ENCODE measurements at regions not wholly inside any gene's neighbourhood (a gene's known extent, or its start where the extent isn't known, plus 50 kb on each side); places are given as distances from the start of the nearest gene placed in this dataset.

DNA sequence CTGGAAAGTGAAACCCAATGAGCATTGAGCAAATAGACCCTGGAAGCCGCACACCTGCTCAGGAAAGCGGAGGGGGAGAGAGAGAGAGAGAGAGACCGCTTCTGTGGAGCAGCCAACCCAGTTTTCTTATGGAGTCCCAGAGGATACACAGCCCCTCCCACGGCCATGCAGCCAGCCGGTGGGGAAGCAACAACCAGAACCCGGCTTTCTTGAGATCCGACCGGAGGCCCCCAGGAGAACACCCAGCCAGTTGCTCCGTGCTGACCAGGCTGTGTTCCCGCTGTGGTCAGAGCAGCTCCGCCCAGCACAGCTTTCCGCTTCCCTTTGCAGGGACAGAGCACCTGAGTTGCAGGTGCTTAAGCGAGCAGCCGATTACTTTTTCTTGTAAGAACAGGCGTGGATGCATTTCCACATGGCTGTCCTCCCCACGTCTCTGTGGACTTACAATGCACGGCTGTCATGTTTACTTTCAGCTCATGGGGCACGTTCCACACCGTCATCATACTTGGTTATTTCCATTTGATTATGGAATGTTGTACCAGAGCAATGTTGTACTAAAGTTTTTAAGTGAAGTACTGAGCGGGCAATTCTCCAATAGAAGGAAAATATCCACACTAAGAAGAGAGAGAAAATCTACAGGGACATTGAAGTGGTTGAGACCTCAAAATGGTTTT, 381.9 kb downstream of the THBS2 start:
- H3K36me3 Mint-ChIP-seq = no peaks in the 10 kb centered on the region
- no peaks in the 10 kb centered on the region for H3K9me3 Mint-ChIP-seq
- no peaks in the 10 kb centered on the region for H3K4me1 Mint-ChIP-seq (ENCODE audit: low read depth)
- POLR2A ChIA-PET = no interaction called here
- DNase-seq = no peak
- CTCF ChIA-PET = no interaction called here
- no peak overlapping the region for H3K27ac Mint-ChIP-seq
- intact Hi-C loops (cut with micrococcal nuclease) = no loop called here
- peaks cover 5% of the 10 kb centered on the region for H3K27me3 Mint-ChIP-seq
- no peak overlapping the region for H3K4me3 Mint-ChIP-seq

DNA sequence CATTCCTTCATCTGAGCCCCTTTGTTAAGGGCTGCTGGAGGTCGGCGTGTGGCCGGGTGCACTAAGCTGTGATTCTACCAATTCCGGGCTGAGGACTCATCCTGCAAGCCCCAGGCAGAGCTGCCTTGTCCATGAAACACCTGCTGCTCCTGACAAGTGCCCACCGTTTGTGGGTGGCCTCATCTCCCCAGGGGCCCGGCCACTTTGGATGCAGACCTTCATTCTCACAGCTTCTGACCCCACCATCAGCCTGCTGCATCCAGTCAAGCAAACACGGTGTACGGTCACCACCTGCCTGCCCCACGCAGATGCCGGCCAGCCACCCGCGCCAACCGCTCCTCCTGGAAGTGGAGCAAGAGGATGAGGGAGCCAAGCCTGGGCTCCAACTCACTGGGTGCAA, 382.7 kb downstream of the THBS2 start:
- Mint-ChIP-seq H3K27ac (no peak overlapping the region), H3K4me1 (ENCODE audit: low read depth) (no peaks in the 10 kb centered on the region), H3K27me3 (peaks cover 2% of the 10 kb centered on the region), H3K9me3 (no peaks in the 10 kb centered on the region), H3K4me3 (no peak overlapping the region), H3K36me3 (no peaks in the 10 kb centered on the region)
- ChIA-PET CTCF (no interaction called here), POLR2A (no interaction called here)
- no peak for DNase-seq
- intact Hi-C loops (cut with micrococcal nuclease) = no loop called here

DNA sequence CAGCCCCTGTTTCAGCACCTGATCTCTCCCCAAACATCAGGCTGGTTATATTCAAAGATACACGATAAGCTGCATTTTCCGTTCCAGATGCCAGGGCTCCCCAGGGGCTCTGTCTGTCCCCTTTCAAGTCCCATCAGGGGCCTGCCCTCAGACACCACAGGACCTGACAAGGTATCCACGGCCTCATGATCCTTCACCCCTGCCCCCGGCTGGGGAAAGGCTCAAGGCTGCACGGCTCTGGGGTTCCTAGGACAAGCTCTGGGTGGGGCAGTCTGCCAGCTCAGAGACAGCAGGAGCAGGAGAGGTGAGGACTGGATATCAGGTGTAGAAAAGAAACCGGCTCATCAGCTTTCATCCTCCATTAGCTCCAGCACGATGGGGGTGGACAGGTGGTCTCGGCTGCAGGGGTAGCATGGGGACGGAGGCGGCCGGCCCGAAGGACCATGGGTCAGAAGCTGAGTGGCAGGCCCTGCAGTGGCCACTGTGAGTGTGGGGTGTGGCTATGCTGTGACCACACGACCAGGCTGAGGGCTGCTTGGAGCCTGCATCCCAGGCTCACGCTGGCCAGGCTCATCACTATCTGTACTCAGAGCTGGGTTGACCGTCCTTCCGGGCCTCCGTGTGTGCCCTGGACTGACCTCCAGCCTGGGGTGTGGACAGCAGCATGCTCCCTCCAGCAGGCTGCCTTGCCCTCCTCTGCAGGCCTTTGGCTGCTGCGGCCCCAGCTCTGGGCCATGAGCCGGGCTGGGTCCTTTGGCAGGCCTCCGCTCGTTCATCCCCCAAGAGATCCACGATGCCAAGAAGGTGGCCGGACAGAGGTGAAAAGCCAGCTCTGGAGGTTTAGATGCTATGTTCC, 386.2 kb downstream of the THBS2 start:
- H3K4me1 Mint-ChIP-seq (ENCODE audit: low read depth) = no peaks in the 10 kb centered on the region
- no peak overlapping the region for H3K27ac Mint-ChIP-seq
- intact Hi-C loops (cut with micrococcal nuclease) = no loop called here
- no peaks in the 10 kb centered on the region for H3K9me3 Mint-ChIP-seq
- peaks cover 2% of the 10 kb centered on the region for H3K27me3 Mint-ChIP-seq
- POLR2A ChIA-PET = no interaction called here
- H3K4me3 Mint-ChIP-seq = no peak overlapping the region
- CTCF ChIA-PET = no interaction called here
- DNase-seq = no peak
- no peaks in the 10 kb centered on the region for H3K36me3 Mint-ChIP-seq

DNA sequence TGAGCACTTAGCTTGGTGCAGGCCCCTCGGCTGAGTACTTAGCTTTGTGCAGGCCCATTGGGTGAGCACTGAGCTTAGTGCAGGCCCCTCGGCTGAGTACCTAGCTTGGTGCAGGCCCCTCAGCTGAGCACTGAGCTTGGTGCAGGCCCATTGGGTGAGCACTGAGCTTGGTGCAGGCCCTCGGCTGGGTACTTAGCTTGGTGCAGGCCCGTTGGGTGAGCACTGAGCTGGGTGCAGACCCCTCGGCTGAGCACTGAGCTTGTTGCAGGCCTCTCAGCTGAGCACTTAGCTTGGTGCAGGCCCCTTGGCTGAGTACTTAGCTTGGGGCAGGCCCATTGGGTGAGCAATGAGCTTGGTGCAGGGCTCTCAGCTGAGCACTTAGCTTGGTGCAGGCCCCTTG, 387.1 kb downstream of the THBS2 start:
- no peak for DNase-seq
- ChIA-PET CTCF (no interaction called here), POLR2A (no interaction called here)
- Mint-ChIP-seq H3K4me1 (ENCODE audit: low read depth) (no peaks in the 10 kb centered on the region), H3K27ac (no peak overlapping the region), H3K27me3 (peaks cover 2% of the 10 kb centered on the region), H3K9me3 (no peaks in the 10 kb centered on the region), H3K36me3 (no peaks in the 10 kb centered on the region), H3K4me3 (no peak overlapping the region)
- intact Hi-C loops (cut with micrococcal nuclease) = no loop called here

DNA sequence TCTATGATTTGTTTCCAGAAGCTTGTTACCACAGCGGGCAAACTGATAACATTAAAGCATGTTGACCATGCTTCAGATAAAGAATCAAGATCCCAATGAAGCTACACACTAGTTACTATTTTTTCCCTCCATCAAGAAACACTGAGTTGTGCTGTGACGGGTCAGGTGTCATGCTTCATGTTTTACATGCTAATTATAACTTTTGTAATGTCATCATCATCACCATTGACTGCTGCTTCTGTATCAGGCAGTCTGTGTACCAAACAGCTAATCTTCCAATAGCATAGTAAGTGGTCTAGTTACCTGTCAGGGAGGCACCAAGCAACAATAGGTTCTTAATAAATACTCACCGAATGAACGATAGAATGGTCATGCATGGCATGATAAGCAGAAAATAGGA, 388.1 kb downstream of the THBS2 start:
- H3K27ac Mint-ChIP-seq = no peak overlapping the region
- ChIA-PET CTCF (no interaction called here), POLR2A (no interaction called here)
- DNase-seq = no peak
- no peaks in the 10 kb centered on the region for H3K4me1 Mint-ChIP-seq (ENCODE audit: low read depth)
- H3K27me3 Mint-ChIP-seq = no peaks in the 10 kb centered on the region
- no peaks in the 10 kb centered on the region for H3K36me3 Mint-ChIP-seq
- no peaks in the 10 kb centered on the region for H3K9me3 Mint-ChIP-seq
- no peak overlapping the region for H3K4me3 Mint-ChIP-seq
- intact Hi-C loops (cut with micrococcal nuclease) = no loop called here

DNA sequence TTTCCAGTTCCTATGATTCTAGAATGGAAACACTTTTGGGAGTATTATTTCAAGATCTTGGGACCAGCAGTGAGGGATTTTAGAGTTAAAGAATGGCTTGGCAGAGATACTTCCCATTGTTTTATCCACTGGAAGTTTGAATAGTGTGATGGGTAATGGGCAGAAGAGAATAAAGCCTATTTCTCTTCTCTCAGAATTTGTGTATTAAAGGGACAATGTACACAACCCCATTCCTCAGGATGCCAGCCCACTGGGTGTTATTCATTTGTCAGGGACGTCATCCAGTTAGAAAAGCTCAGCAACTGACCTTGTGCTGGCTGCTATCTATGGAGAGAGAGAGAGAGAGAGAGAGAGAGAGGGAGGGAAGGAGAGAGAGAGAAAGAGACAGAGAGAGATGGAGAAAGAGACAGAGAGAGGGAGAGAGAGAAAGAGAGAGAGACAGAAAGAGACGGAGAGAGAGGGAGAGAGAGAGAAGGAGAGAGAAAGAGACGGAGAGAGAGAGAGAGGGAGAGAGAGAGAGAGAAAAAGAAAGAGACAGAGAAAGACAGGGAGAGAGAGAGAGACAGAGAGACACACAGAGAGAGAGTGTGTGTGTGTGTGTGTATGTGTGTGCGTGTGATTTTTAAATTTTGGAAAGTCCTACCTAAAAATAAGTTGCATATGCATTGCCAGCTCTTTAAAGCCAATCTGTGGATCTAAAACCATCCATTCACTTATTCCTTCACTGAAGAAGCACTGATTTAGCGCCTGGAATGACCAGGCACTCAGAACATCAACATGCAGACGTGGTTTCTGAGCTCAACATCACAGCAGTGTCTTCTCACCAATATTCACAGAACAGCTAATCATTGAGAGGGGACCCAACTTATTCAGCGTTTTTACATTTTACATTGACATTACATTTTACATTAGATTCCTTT, 388.8 kb downstream of the THBS2 start:
- ChIA-PET CTCF (no interaction called here), POLR2A (no interaction called here)
- Mint-ChIP-seq H3K9me3 (no peaks in the 10 kb centered on the region), H3K4me1 (ENCODE audit: low read depth) (no peaks in the 10 kb centered on the region), H3K27me3 (no peaks in the 10 kb centered on the region), H3K4me3 (no peak overlapping the region), H3K27ac (no peak overlapping the region), H3K36me3 (no peaks in the 10 kb centered on the region)
- intact Hi-C loops (cut with micrococcal nuclease) = no loop called here
- DNase-seq = no peak

DNA sequence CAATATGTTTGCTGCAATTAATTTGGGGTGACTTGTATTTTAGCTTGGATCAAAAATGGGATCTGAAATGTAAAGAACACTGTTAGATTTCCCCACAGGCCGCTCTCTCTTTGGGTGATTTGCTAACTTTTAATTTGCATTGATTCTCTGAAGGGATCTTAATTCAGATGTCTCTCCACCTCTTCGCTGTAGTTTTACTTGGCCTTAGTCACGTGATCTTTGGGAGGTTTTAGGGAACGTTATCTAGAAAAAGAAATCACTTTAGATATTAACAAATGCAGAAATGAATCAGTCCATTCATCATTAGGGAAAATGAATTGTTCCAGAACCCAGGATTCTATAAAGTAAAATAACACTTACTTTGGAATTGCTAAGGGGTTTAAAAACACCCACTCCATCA, 390.2 kb downstream of the THBS2 start:
- DNase-seq = no peak
- H3K27me3 Mint-ChIP-seq = no peaks in the 10 kb centered on the region
- no peak overlapping the region for H3K27ac Mint-ChIP-seq
- no peaks in the 10 kb centered on the region for H3K9me3 Mint-ChIP-seq
- no peaks in the 10 kb centered on the region for H3K4me1 Mint-ChIP-seq (ENCODE audit: low read depth)
- ChIA-PET POLR2A (no interaction called here), CTCF (no interaction called here)
- intact Hi-C loops (cut with micrococcal nuclease) = no loop called here
- no peak overlapping the region for H3K4me3 Mint-ChIP-seq
- H3K36me3 Mint-ChIP-seq = no peaks in the 10 kb centered on the region

DNA sequence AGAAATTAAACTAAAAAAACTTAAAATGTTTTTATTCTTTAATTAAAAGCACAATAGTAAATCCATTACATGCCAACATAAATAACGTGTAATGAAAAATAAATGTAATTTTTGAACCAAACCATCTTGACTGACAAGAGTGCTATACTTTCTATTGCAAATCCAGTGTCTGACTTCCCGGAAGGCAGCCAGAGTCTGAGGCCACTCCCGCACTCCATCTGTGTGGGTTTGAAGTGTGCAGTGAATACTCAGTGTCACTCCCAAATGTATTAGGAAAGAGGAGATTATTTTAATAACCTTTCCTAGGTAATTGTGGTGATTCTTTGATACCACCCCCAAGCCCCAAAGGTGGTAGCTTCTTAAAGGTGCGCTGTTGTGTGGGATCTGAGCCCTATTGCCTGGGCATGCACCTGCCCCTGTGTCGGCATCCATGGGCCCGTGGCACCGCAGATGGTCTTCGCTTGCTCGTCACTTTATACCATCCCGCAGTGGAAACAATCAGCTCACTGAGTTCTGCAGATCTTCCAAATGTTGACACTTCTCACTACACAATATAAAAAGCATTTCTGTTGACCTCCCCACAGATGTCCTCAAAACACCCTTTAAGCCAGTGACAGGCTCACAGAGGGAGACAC, 391.2 kb downstream of the THBS2 start:
- intact Hi-C loops (cut with micrococcal nuclease) = no loop called here
- Mint-ChIP-seq H3K36me3 (no peaks in the 10 kb centered on the region), H3K27ac (no peak overlapping the region), H3K27me3 (no peaks in the 10 kb centered on the region), H3K4me3 (no peak overlapping the region), H3K4me1 (ENCODE audit: low read depth) (no peaks in the 10 kb centered on the region), H3K9me3 (no peaks in the 10 kb centered on the region)
- CTCF ChIA-PET = no interaction called here
- DNase-seq = no peak
- POLR2A ChIA-PET = no interaction called here

DNA sequence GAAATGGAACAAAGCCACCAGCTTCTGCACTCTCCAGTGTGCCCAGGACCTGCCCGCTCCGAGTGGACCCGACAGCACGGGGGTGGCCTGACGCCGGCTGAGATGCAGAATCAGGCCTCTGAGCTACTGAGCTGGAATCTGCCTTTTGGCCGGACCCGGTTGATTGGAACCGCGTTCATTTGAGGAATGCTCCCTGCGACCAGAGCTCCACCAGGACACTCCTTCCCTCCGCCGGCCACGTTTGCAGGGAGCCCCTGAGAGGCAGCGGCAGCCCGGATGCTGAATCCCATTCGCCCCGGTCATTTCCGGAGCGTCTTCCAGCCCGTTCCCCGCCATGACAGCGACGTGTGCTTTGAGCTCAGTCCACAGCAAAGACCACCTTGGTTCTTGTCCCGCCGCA, 392.7 kb downstream of the THBS2 start:
- ChIA-PET CTCF (no interaction called here), POLR2A (no interaction called here)
- intact Hi-C loops (cut with micrococcal nuclease) = no loop called here
- Mint-ChIP-seq H3K27me3 (no peaks in the 10 kb centered on the region), H3K9me3 (no peaks in the 10 kb centered on the region), H3K27ac (no peak overlapping the region), H3K36me3 (no peaks in the 10 kb centered on the region), H3K4me1 (ENCODE audit: low read depth) (no peaks in the 10 kb centered on the region), H3K4me3 (no peak overlapping the region)
- DNase-seq = no peak

DNA sequence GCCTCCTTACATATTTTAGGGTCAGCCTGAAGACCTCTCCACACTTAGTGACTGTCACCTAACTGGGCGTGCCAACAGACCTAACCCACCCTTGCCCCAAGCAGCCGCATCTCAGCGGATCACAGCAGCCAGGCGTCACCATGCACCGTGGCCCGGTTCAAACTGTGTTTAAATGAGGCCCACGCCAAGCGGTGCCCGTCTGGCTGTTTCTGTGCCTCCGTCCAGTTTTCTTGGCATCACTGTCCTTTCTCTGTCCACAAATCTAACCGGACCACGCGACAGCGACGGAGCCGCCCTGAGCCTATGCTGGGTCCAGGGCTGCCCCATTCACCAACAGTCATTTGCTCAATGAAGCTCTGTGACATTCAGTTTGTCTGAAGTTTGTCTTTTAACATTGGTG, 393.3 kb downstream of the THBS2 start:
- Mint-ChIP-seq H3K4me3 (no peak overlapping the region), H3K27me3 (no peaks in the 10 kb centered on the region), H3K4me1 (ENCODE audit: low read depth) (no peaks in the 10 kb centered on the region), H3K9me3 (no peaks in the 10 kb centered on the region), H3K27ac (no peak overlapping the region), H3K36me3 (no peaks in the 10 kb centered on the region)
- no peak for DNase-seq
- CTCF ChIA-PET = no interaction called here
- POLR2A ChIA-PET = no interaction called here
- intact Hi-C loops (cut with micrococcal nuclease) = no loop called here

DNA sequence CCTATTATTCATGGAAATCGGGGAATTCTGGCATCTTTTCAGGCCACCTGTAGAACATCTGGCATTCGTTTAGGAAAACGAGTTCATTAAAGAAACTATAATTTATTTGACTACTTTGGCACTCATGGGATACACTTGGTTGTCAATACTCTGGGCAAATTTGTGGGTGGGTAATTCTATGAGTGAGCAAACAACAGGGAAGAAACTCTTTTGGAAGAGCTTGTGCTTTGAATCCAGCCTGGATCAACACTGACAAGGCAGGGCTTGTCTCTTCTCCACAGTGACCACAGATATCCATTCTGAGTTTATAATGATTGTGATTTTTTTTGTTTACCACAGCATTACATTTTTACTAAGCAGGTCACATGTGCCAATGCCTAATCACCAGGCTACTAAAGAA, 394.7 kb downstream of the THBS2 start:
- Mint-ChIP-seq H3K27ac (no peak overlapping the region), H3K4me1 (ENCODE audit: low read depth) (no peaks in the 10 kb centered on the region), H3K4me3 (no peak overlapping the region), H3K36me3 (no peaks in the 10 kb centered on the region), H3K27me3 (no peaks in the 10 kb centered on the region), H3K9me3 (no peaks in the 10 kb centered on the region)
- intact Hi-C loops (cut with micrococcal nuclease) = no loop called here
- ChIA-PET CTCF (no interaction called here), POLR2A (no interaction called here)
- no peak for DNase-seq

DNA sequence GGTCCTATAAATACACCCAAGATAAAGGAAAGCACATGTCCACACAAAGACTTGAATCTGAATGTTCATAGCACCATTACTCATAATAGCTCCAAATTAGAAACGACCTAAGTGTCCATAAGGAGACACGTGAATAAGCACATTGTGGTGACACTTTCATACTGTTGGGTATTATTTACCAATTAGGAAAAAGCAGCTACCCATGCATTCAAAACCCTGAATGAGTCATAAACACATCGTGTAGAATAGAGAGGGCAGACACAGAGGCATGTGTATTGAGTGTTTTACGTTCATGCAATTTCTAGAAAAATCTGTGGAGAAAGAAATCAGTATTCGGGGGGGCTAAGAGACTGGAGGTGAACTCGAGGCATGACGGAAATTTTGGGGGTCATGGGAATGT, 396.7 kb downstream of the THBS2 start:
- Mint-ChIP-seq H3K9me3 (no peaks in the 10 kb centered on the region), H3K4me3 (no peak overlapping the region), H3K4me1 (ENCODE audit: low read depth) (peaks cover 3% of the 10 kb centered on the region), H3K36me3 (no peaks in the 10 kb centered on the region), H3K27ac (no peak overlapping the region), H3K27me3 (no peaks in the 10 kb centered on the region)
- no peak for DNase-seq
- ChIA-PET POLR2A (no interaction called here), CTCF (no interaction called here)
- intact Hi-C loops (cut with micrococcal nuclease) = no loop called here

Measured in activated CD4-positive, alpha-beta memory T cell treated with anti-CD3 and anti-CD28 coated beads for 36 hours (primary cell).